ENCODE measurements at regions not wholly inside any gene's neighbourhood (a gene's known extent, or its start where the extent isn't known, plus 50 kb on each side); places are given as distances from the start of the nearest gene placed in this dataset.

GRCh38 chr7:125399408-125399807, 469.8 kb upstream of the POT1 start (continued):
- TF ChIP-seq STAT1 (IDR thresholded peaks at IDR 0.05; ENCODE audit: unreplicated experiment) (no peak), EZH2phosphoT487 (IDR thresholded peaks at IDR 0.05; ENCODE audit: unreplicated experiment) (no peak), ZNF114 (CRISPR knock-in tag; IDR thresholded peaks at IDR 0.05) (no peak), JUNB (IDR thresholded peaks at IDR 0.05; ENCODE audit: unreplicated experiment) (no peak), ZNF331 (CRISPR knock-in tag; IDR thresholded peaks at IDR 0.05; ENCODE audit: low read depth) (no peak)
- TF ChIP-seq, protein P1, sequence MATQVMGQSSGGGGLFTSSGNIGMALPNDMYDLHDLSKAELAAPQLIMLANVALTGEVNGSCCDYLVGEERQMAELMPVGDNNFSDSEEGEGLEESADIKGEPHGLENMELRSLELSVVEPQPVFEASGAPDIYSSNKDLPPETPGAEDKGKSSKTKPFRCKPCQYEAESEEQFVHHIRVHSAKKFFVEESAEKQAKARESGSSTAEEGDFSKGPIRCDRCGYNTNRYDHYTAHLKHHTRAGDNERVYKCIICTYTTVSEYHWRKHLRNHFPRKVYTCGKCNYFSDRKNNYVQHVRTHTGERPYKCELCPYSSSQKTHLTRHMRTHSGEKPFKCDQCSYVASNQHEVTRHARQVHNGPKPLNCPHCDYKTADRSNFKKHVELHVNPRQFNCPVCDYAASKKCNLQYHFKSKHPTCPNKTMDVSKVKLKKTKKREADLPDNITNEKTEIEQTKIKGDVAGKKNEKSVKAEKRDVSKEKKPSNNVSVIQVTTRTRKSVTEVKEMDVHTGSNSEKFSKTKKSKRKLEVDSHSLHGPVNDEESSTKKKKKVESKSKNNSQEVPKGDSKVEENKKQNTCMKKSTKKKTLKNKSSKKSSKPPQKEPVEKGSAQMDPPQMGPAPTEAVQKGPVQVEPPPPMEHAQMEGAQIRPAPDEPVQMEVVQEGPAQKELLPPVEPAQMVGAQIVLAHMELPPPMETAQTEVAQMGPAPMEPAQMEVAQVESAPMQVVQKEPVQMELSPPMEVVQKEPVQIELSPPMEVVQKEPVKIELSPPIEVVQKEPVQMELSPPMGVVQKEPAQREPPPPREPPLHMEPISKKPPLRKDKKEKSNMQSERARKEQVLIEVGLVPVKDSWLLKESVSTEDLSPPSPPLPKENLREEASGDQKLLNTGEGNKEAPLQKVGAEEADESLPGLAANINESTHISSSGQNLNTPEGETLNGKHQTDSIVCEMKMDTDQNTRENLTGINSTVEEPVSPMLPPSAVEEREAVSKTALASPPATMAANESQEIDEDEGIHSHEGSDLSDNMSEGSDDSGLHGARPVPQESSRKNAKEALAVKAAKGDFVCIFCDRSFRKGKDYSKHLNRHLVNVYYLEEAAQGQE (IDR thresholded peaks at IDR 0.05; ENCODE audit: unreplicated experiment) = no peak

GRCh38 chr7:125396466-125397151, 467.0 kb upstream of the POT1 start:
- Histone ChIP-seq H3K36me3 (ENCODE audit: insufficient read depth) (no peaks in the 10 kb centered on the region), H3F3A (replicated peaks; ENCODE audit: low read depth) (no peaks in the 10 kb centered on the region), H3K4me3 (no peak overlapping the region), H3K9me2 (ENCODE audit: insufficient read depth) (no peaks in the 10 kb centered on the region), H3K4me1 (ENCODE audit: insufficient read depth) (no peaks in the 10 kb centered on the region), H3K79me2 (replicated peaks; ENCODE audit: insufficient read depth) (no peaks in the 10 kb centered on the region), H3K4me2 (no peak overlapping the region), H3K27ac (ENCODE audit: low read depth) (no peak overlapping the region), H4K20me1 (replicated peaks; ENCODE audit: insufficient read depth) (no peaks in the 10 kb centered on the region), H2AFZ (no peak overlapping the region), H3K27me3 (ENCODE audit: insufficient read depth) (no peaks in the 10 kb centered on the region)
- Mint-ChIP-seq H3K36me3 (ENCODE audit: low read depth) (no peaks in the 10 kb centered on the region), H3K4me3 (no peak overlapping the region), H3K9me3 (no peaks in the 10 kb centered on the region), H3K27me3 (ENCODE audit: insufficient read depth, low read depth, poor library complexity) (no peaks in the 10 kb centered on the region), H3K27ac (no peak overlapping the region), H3K4me1 (no peaks in the 10 kb centered on the region; the same call in 2 of the 3 replicates)
- TF ChIP-seq ZNF331 (CRISPR knock-in tag; IDR thresholded peaks at IDR 0.05; ENCODE audit: low read depth) (no peak), EZH2phosphoT487 (IDR thresholded peaks at IDR 0.05; ENCODE audit: unreplicated experiment) (no peak), CREB1 (CRISPR knock-in tag; IDR thresholded peaks at IDR 0.05; ENCODE audit: low read depth) (no peak), STAT1 (IDR thresholded peaks at IDR 0.05; ENCODE audit: unreplicated experiment) (no peak), JUNB (IDR thresholded peaks at IDR 0.05; ENCODE audit: unreplicated experiment) (no peak), CTCF (conservative IDR thresholded peaks at IDR 0.05; ENCODE audit: low read depth in 2 of 2) (no peak), POLR2AphosphoS5 (IDR thresholded peaks at IDR 0.05; ENCODE audit: low read depth) (no peak), ZNF114 (CRISPR knock-in tag; IDR thresholded peaks at IDR 0.05) (no peak)
- TF ChIP-seq, protein P2, sequence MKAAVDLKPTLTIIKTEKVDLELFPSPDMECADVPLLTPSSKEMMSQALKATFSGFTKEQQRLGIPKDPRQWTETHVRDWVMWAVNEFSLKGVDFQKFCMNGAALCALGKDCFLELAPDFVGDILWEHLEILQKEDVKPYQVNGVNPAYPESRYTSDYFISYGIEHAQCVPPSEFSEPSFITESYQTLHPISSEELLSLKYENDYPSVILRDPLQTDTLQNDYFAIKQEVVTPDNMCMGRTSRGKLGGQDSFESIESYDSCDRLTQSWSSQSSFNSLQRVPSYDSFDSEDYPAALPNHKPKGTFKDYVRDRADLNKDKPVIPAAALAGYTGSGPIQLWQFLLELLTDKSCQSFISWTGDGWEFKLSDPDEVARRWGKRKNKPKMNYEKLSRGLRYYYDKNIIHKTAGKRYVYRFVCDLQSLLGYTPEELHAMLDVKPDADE (IDR thresholded peaks at IDR 0.05) = no peak
- TF ChIP-seq, protein P1 (IDR thresholded peaks at IDR 0.05; ENCODE audit: unreplicated experiment) = no peak
- ATAC-seq = no peak
- DNase-seq (ENCODE audit: low spot score) = no peak

All from GM23338 (cell line).